ENCODE measurements at regions not wholly inside any gene's neighbourhood (a gene's known extent, or its start where the extent isn't known, plus 50 kb on each side); places are given as distances from the start of the nearest gene placed in this dataset.

- Histone ChIP-seq H3K9ac (ENCODE audit: low read length) (no peak overlapping the region), H2AFZ (ENCODE audit: low read depth, low read length, severe bottlenecking) (no peak overlapping the region), H3F3A (ENCODE audit: insufficient read depth) (no peaks in the 10 kb centered on the region), H3K9me2 (replicated peaks; ENCODE audit: insufficient read depth, low read length) (no peaks in the 10 kb centered on the region), H3K79me2 (ENCODE audit: insufficient read depth, low read length) (no peaks in the 10 kb centered on the region), H3K27ac (ENCODE audit: low read depth, low read length) (no peak overlapping the region), H3K4me3 (ENCODE audit: insufficient read depth, low read length, poor library complexity, severe bottlenecking) (no peak overlapping the region), H4K20me1 (ENCODE audit: low read depth, low read length) (no peaks in the 10 kb centered on the region), H3K9me3 (ENCODE audit: insufficient read depth, low read length) (no peaks in the 10 kb centered on the region), H3K36me3 (ENCODE audit: low read length) (no peaks in the 10 kb centered on the region), H3K27me3 (ENCODE audit: low read length) (no peaks in the 10 kb centered on the region), H3K4me2 (ENCODE audit: low read depth, low read length, poor library complexity, severe bottlenecking) (no peak overlapping the region)
- TF ChIP-seq CTCF (IDR thresholded peaks at IDR 0.05; ENCODE audit: insufficient read depth, low read length, poor library complexity, severe bottlenecking) (no peak), EZH2phosphoT487 (conservative IDR thresholded peaks at IDR 0.05; ENCODE audit: low read length) (no peak)
These were observed 601.3 kb upstream of the RAB6C start for GRCh38 chr2:129378186-129378585.

GRCh38 chr2:129379411-129379810 is 600.1 kb upstream of the RAB6C start:
- TF ChIP-seq EZH2phosphoT487 (conservative IDR thresholded peaks at IDR 0.05; ENCODE audit: low read length) (no peak), CTCF (IDR thresholded peaks at IDR 0.05; ENCODE audit: insufficient read depth, low read length, poor library complexity, severe bottlenecking) (no peak)
- H3K36me3 ChIP-seq (ENCODE audit: low read length): no peaks in the 10 kb centered on the region

GRCh38 chr2:129381789-129382188 is 597.7 kb upstream of the RAB6C start:
- Histone ChIP-seq H2AFZ (ENCODE audit: low read depth, low read length, severe bottlenecking) (no peak overlapping the region), H4K20me1 (ENCODE audit: low read depth, low read length) (no peaks in the 10 kb centered on the region), H3K79me2 (ENCODE audit: insufficient read depth, low read length) (no peaks in the 10 kb centered on the region)

More at GRCh38 chr2:129379411-129379810, 600.1 kb upstream of the RAB6C start:
- Histone ChIP-seq H3K9ac (ENCODE audit: low read length) (no peak overlapping the region), H3K79me2 (ENCODE audit: insufficient read depth, low read length) (no peaks in the 10 kb centered on the region), H3K27ac (ENCODE audit: low read depth, low read length) (no peak overlapping the region), H3K27me3 (ENCODE audit: low read length) (no peaks in the 10 kb centered on the region), H3F3A (ENCODE audit: insufficient read depth) (no peaks in the 10 kb centered on the region), H4K20me1 (ENCODE audit: low read depth, low read length) (no peaks in the 10 kb centered on the region), H3K4me3 (ENCODE audit: insufficient read depth, low read length, poor library complexity, severe bottlenecking) (no peak overlapping the region), H3K4me2 (ENCODE audit: low read depth, low read length, poor library complexity, severe bottlenecking) (no peak overlapping the region), H2AFZ (ENCODE audit: low read depth, low read length, severe bottlenecking) (no peak overlapping the region), H3K9me3 (ENCODE audit: insufficient read depth, low read length) (no peaks in the 10 kb centered on the region), H3K9me2 (replicated peaks; ENCODE audit: insufficient read depth, low read length) (no peaks in the 10 kb centered on the region)

More at GRCh38 chr2:129381789-129382188, 597.7 kb upstream of the RAB6C start:
- Histone ChIP-seq H3K27me3 (ENCODE audit: low read length) (no peaks in the 10 kb centered on the region), H3K9ac (ENCODE audit: low read length) (no peak overlapping the region), H3K4me2 (ENCODE audit: low read depth, low read length, poor library complexity, severe bottlenecking) (no peak overlapping the region), H3K4me3 (ENCODE audit: insufficient read depth, low read length, poor library complexity, severe bottlenecking) (no peak overlapping the region), H3K36me3 (ENCODE audit: low read length) (no peaks in the 10 kb centered on the region), H3F3A (ENCODE audit: insufficient read depth) (no peaks in the 10 kb centered on the region), H3K9me3 (ENCODE audit: insufficient read depth, low read length) (no peaks in the 10 kb centered on the region), H3K9me2 (replicated peaks; ENCODE audit: insufficient read depth, low read length) (no peaks in the 10 kb centered on the region), H3K27ac (ENCODE audit: low read depth, low read length) (no peak overlapping the region)
- TF ChIP-seq EZH2phosphoT487 (conservative IDR thresholded peaks at IDR 0.05; ENCODE audit: low read length) (no peak), CTCF (IDR thresholded peaks at IDR 0.05; ENCODE audit: insufficient read depth, low read length, poor library complexity, severe bottlenecking) (no peak)
